DMS79 (cell line): ENCODE measurements at regions not wholly inside any gene's neighbourhood (a gene's known extent, or its start where the extent isn't known, plus 50 kb on each side); places are given as distances from the start of the nearest gene placed in this dataset.
"Not testable (repeated sequence)": the region's sequence is repeated elsewhere in the genome, so short reads cannot be mapped to it uniquely, and the experiment has no call there.

Experiments used
- DNase-seq: peaks from one replicate; lab custom pipeline; 2025; lab: John Stamatoyannopoulos, UW

GRCh38 chr11:130526846-130527245, 78.4 kb downstream of the ADAMTS15 start:
- no peak for DNase-seq

GRCh38 chr11:130527636-130528297, 79.3 kb downstream of the ADAMTS15 start:
- DNase-seq: no peak

DNA sequence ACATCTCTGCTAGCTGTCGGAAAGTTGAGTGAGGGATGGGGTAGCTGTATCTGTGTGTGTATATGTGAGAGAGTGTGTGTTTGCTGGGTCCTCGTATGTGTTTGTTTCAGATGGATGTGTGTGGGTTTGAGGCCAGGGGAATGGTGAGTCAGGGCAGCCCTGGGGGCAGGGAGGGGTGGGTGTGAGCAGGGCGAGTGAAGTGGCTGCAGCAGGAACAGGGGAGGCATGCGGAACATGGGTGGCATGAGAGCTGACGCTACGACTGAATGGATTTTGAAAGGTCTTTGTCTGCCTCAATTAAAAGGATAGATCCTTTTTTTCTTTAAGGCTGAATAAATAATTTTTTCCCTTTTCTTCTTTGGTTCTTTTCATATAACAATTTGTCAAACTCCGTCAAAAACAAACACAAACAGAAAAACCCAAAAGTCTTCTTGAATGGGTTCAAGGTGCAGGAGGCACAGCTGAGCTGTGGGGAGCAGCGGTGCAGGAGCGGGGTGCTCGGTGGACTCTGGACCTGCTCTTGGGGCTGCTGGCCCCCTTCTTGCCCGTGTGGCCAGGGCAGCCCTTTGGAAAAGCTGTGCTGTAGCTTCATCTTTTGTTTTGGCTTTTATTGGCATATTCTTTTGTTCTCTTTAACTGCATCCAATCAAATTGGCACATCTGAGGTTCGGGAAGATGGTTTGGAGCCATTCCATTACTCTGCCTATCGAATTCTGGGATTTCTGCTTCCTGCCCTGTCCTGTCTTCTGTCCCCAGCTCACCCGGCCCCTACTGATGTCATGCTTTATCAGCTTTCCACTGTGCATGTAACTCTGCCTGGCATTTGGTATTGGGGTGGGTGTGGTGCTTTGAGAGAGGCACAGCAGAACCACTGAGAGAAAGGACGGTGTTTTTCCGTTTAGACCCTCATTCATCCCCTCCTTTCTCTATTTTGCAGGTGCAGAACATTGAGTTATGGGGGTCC, 80.1 kb downstream of the ADAMTS15 start:
- no peak for DNase-seq

- DNase-seq: no peak
Measured at GRCh38 chr11:130529366-130529765, 80.9 kb downstream of the ADAMTS15 start.

- no peak for DNase-seq
Measured at GRCh38 chr11:130531061-130531460, 82.6 kb downstream of the ADAMTS15 start.

- peak; percentile 68 for DNase-seq
Measured at GRCh38 chr11:130533113-130533798, 84.8 kb downstream of the ADAMTS15 start.

- no peak for DNase-seq
Measured at GRCh38 chr11:130533871-130534270, 85.4 kb downstream of the ADAMTS15 start.

GRCh38 chr11:130534551-130534950, 86.1 kb downstream of the ADAMTS15 start:
- DNase-seq: no peak

GRCh38 chr11:130535520-130535919, 87.1 kb downstream of the ADAMTS15 start:
- no peak for DNase-seq

DNA sequence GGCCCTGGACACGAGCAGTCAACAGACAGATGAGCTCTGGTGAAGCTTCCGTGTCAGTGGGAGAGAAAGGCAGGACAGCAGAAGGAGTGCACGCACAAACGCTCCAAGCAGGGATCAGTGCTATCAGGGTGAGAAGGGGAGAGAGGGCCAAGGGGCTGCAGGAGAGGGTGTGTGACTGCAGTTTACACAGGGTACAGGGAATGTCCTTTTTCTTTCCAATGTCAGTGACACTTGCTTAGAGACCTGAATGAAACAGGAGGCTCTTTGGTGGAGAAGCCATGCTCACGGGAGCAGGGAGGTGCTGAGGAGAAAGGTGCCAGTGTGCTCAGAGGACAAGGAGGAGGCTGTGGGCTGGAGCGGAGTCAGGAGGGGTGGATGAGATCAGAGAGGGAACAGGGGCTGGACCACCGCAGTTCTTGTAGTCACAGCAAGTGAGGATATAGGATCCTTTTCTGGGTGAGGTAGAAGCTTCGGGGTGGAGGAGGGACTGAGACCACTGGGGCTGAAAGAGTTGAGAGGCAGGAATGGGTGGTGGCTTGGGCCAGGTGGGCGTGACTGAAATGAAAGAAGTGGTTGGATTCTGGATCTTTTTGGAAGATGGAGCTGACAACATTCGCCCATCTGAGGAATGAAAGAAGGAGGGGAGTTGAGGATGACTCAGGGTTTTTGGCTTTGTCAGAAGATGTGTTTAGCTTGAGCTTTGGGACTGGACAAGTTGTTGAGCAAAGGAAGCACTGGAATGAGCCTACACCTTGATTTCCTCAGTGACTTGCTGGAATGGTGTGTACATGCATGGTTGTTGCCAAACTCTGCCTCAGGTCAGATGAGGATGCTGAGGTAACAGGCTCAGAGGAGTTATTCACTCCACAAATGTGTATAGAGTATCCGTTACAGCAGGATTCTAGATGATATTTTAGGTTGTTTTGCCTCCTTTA, 87.9 kb downstream of the ADAMTS15 start:
- no peak for DNase-seq

- not testable (repeated sequence) for DNase-seq
Measured at GRCh38 chr11:130539680-130540079, 91.2 kb downstream of the ADAMTS15 start.

- no peak for DNase-seq
Measured at GRCh38 chr11:130544266-130544665, 95.8 kb downstream of the ADAMTS15 start.

GRCh38 chr11:130545449-130546072, 97.1 kb downstream of the ADAMTS15 start:
- no peak for DNase-seq

- no peak for DNase-seq
Measured at GRCh38 chr11:130546438-130546837, 98.0 kb downstream of the ADAMTS15 start.

DNA sequence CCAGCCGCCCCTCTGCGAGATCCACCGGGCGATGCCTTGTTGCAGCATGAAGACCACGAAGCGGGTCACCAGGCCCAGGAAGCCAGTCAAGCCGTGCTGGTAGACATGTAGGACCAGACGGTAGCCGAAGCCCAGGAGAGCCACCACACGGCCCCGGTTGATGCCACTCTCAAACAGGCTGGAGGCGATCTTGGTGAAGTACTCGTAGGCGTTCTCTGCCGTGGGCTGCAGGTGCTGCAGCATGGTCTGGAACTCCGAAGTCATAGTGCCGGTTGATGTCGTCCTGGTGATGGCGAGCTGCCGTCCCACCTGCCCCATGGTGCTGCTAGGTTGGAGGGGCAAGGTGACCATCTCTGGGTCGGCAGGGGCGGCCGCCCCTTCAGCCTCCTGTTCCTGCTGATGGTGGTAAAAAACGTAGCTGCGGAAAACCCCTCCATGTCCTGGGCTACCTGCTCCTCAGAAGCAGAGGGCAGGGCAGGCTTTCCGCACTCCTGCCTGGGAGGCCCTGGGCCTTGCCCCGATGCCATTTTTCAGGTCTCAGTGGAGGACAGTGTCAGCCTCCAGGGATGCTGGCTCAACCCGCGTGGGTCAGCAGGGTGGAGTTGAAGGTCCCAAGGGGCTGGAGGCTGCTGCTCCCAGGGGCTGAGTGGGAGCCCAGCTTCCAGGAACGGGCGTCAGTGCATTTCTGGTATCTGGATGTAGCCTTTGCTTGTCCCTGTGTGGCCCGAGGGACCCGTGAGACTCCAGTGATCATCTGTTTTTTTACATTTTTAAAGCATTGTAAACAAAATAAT, 98.7 kb downstream of the ADAMTS15 start:
- no peak for DNase-seq

GRCh38 chr11:130547761-130548490, 99.5 kb downstream of the ADAMTS15 start:
- no peak for DNase-seq

DNA sequence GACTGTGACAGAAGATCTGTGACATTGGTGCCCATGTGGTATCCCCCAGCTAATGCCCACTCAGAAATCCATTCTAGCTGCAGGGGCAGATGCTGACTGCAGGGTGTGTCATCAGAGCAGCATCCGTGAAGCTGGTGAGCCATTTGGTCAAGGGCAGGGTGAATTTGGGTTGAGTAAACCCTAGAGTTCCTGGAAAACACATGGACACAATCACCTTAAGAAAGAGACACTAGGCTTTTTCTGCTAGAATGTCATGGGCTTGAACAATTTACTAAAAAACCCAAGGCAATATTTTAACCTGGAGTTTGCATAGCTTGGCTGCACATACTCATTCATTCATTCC, 100.0 kb downstream of the ADAMTS15 start:
- no peak for DNase-seq

DNA sequence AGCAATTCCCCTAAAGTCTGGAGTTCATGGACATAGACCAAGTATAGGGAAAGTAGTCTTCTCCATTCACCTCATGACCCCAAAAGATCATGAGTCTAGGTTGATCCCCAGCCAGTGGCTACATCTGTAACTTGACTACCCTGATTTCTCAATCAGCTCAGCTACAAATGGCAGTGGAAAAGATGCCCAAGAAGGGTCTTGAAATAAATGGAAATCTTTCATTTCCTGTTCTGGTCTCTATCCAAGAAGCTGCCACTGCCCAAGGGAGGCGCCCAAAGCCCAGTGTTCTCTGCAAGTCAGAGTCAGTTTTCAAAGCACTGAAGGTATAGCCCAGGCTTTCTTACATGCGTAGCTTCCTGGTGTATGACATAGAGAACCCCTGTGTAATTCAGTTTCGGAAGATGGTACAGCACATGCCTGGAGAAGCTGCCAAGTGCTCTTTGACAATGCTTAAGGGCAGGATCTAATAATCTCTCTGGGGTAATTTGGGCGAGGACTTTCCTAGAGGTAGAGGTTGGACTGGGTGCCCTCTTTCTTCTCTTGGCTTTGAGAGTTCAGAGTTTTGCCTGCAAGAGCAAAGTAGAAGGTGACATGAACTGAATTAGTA, 101.1 kb downstream of the ADAMTS15 start:
- no peak for DNase-seq

DNA sequence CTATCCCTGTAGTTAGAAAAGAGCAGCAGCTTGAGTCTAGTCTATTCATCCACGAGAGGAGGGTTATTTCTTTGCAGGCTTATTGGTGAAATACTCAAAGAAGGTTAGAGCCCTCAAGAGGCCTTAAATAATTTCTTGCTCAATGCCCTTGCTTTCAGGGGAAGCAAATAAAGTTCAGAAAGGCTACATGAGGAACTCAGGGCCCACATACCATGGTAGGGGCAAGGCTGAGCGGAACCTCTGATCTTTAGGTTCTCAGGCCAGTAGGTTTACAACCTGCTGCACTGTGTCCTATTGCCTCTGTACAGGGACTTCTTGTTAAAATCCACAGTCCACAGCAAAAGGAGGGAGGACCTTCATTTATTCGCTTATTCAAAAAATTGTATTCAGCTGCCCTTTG, 101.7 kb downstream of the ADAMTS15 start:
- no peak for DNase-seq
